H1 (cell line): ENCODE measurements at regions not wholly inside any gene's neighbourhood (a gene's known extent, or its start where the extent isn't known, plus 50 kb on each side); places are given as distances from the start of the nearest gene placed in this dataset.
A peak's percentile ranks its signal among the peaks of the same experiment; 100 is the strongest.

Experiments used
- CTCF ChIA-PET: fragments of 300-600 bp; sonication (Branson Sonifier 250); formaldehyde crosslinking; loops from one replicate; lab custom pipeline; 2021; ENCODE audit not compliant: partially characterized antibody; lab: Charles Lee
- POLR2A ChIA-PET: fragments of 300-600 bp; sonication (Branson Sonifier 250); formaldehyde crosslinking; loops from one replicate; lab custom pipeline; 2021; ENCODE audit warnings: inconsistent platforms; ENCODE audit not compliant: partially characterized antibody; lab: Charles Lee
- DNase-seq, 2 experiments: peaks; one replicate each; pipeline versions ENCODE4 v3.0.0 to v3.0.0-alpha.2; 2010 to 2022; ENCODE audit warnings: low spot score in 2 of 2, low read depth in 1 of 2, mixed read lengths in 1 of 2
- FAIRE-seq: peaks from 2 replicates; lab custom pipeline; 2011; peaks lifted over from hg19 to GRCh38; lab: Jason Lieb, UNC
- H2AFZ ChIP-seq: 2 replicates; pipeline ENCODE4 v1.8.1; 2012; ENCODE audit warnings: low read length, inconsistent platforms
- H2AK5ac ChIP-seq: 2 replicates; pipeline ENCODE4 v1.6.1; 2013; ENCODE audit warnings: low read depth, low read length
- H2BK120ac ChIP-seq: replicated peaks from 2 replicates; pipeline ENCODE3; 2013; ENCODE audit warnings: low read depth, low read length, inconsistent platforms
- H2BK12ac ChIP-seq: 2 replicates; pipeline ENCODE4 v1.6.1; 2013; ENCODE audit warnings: low read depth, low read length
- H2BK15ac ChIP-seq: 2 replicates; pipeline ENCODE4 v1.6.1; 2013; ENCODE audit warnings: low read length
- H2BK20ac ChIP-seq: 2 replicates; pipeline ENCODE4 v1.6.1; 2013; ENCODE audit warnings: low read length
- H2BK5ac ChIP-seq: 2 replicates; pipeline ENCODE4 v1.6.1; 2013; ENCODE audit warnings: low read depth, low read length
- H3K14ac ChIP-seq: 2 replicates; pipeline ENCODE4 v1.6.1; 2013; ENCODE audit warnings: inconsistent platforms; ENCODE audit not compliant: insufficient read length
- H3K18ac ChIP-seq: 2 replicates; pipeline ENCODE4 v1.6.1; 2013; ENCODE audit warnings: low read length; ENCODE audit errors: extremely low read depth
- H3K23ac ChIP-seq: 2 replicates; pipeline ENCODE4 v1.6.1; 2013; ENCODE audit warnings: inconsistent platforms; ENCODE audit not compliant: insufficient read length
- H3K23me2 ChIP-seq: 2 replicates; pipeline ENCODE4 v1.6.1; 2013; ENCODE audit warnings: low read depth, low read length
- H3K27ac ChIP-seq: 2 replicates; pipeline ENCODE4 v1.6.1; 2011; ENCODE audit warnings: low read depth, low read length, inconsistent platforms
- H3K27me3 ChIP-seq, 4 experiments: replicated peaks in 1 of 4; 1 replicate in 1 of 4; 2 replicates in 3 of 4; pipeline versions ENCODE4 v1.6.1 to v1.8.1; 2011 to 2013; ENCODE audit warnings: low read length in 3 of 4, mild to moderate bottlenecking in 3 of 4, inconsistent platforms in 2 of 4, mixed read lengths in 2 of 4, moderate library complexity in 1 of 4; ENCODE audit not compliant: control insufficient read depth in 3 of 4, insufficient read depth in 3 of 4; ENCODE audit errors: extremely low read depth in 1 of 4
- H3K36me3 ChIP-seq, 4 experiments: 2 replicates each; pipeline versions ENCODE4 v1.6.1 to v1.8.1; 2011 to 2013; ENCODE audit warnings: mild to moderate bottlenecking in 4 of 4, low read length in 3 of 4, moderate library complexity in 2 of 4, control low read depth in 1 of 4, inconsistent platforms in 1 of 4; ENCODE audit not compliant: insufficient read depth in 4 of 4, control insufficient read depth in 2 of 4
- H3K4ac ChIP-seq: replicated peaks from 2 replicates; pipeline ENCODE3; 2013; ENCODE audit warnings: low read length, low read depth, mixed read lengths, inconsistent platforms; ENCODE audit not compliant: insufficient read length
- H3K4me1 ChIP-seq, 4 experiments: replicated peaks in 1 of 4; 1 replicate in 1 of 4; 2 replicates in 3 of 4; pipeline versions ENCODE4 v1.6.1 to v1.8.1; 2011 to 2013; ENCODE audit warnings: low read length in 3 of 4, inconsistent platforms in 2 of 4, mixed read lengths in 1 of 4; ENCODE audit not compliant: insufficient read depth in 4 of 4, control insufficient read depth in 3 of 4
- H3K4me2 ChIP-seq, 2 experiments: 2 replicates each; pipeline versions ENCODE4 v1.6.1 to v1.8.1; 2011 to 2013; ENCODE audit warnings: low read depth in 2 of 2, low read length in 2 of 2, control low read depth in 1 of 2, inconsistent platforms in 1 of 2, mild to moderate bottlenecking in 1 of 2; ENCODE audit not compliant: insufficient read depth in 1 of 2
- H3K4me3 ChIP-seq, 4 experiments: fragments of 200-600, 300-600 bp in 1 of 4; sonication (generic), shearing (Covaris generic), sonication (Bioruptor Twin) in 1 of 4; 2 replicates each; pipeline versions ENCODE4 v1.5.1 to v1.8.1; 2011 to 2016; ENCODE audit warnings: low read length in 4 of 4, low read depth in 3 of 4, control low read depth in 2 of 4, inconsistent platforms in 2 of 4, mild to moderate bottlenecking in 2 of 4, mixed read lengths in 1 of 4, moderate library complexity in 1 of 4; ENCODE audit not compliant: insufficient read depth in 2 of 4; ENCODE audit errors: extremely low read depth in 1 of 4
- H3K56ac ChIP-seq: replicated peaks from 2 replicates; pipeline ENCODE3; 2013; ENCODE audit warnings: low read depth, mild to moderate bottlenecking, mixed read lengths, low read length, inconsistent platforms; ENCODE audit not compliant: insufficient read length
- H3K79me1 ChIP-seq: 2 replicates; pipeline ENCODE4 v1.6.1; 2013; ENCODE audit warnings: low read depth, low read length, control low read depth
- H3K79me2 ChIP-seq, 2 experiments: 2 replicates each; pipeline versions ENCODE4 v1.6.1 to v1.8.1; 2012 to 2013; ENCODE audit warnings: low read length in 2 of 2, mild to moderate bottlenecking in 2 of 2, inconsistent platforms in 1 of 2; ENCODE audit not compliant: insufficient read depth in 2 of 2, control insufficient read depth in 1 of 2
- H3K9ac ChIP-seq, 4 experiments: replicated peaks in 1 of 4; 1 replicate in 1 of 4; 2 replicates in 3 of 4; pipeline versions ENCODE4 v1.6.1 to v1.8.1; 2011 to 2013; ENCODE audit warnings: low read depth in 3 of 4, low read length in 3 of 4, control low read depth in 2 of 4, mild to moderate bottlenecking in 2 of 4, moderate library complexity in 2 of 4, inconsistent platforms in 1 of 4; ENCODE audit errors: extremely low read depth in 1 of 4
- H3K9me3 ChIP-seq, 2 experiments: 2 replicates each; pipeline versions ENCODE4 v1.6.1 to v1.8.1; 2012 to 2013; ENCODE audit warnings: mild to moderate bottlenecking in 2 of 2, moderate library complexity in 2 of 2, control low read depth in 1 of 2, inconsistent platforms in 1 of 2, low read depth in 1 of 2, low read length in 1 of 2, mixed read lengths in 1 of 2; ENCODE audit not compliant: insufficient read depth in 2 of 2
- H4K20me1 ChIP-seq, 2 experiments: replicated peaks in 1 of 2; 2 replicates each; pipeline versions ENCODE3 to v1.8.1; 2011 to 2013; ENCODE audit warnings: inconsistent platforms in 2 of 2, low read length in 2 of 2, mild to moderate bottlenecking in 1 of 2; ENCODE audit not compliant: insufficient read depth in 2 of 2, control insufficient read depth in 1 of 2
- H4K5ac ChIP-seq: 2 replicates; pipeline ENCODE4 v1.6.1; 2013; ENCODE audit warnings: low read length, low read depth, mixed read lengths, inconsistent platforms; ENCODE audit not compliant: insufficient read length
- H4K8ac ChIP-seq: 2 replicates; pipeline ENCODE4 v1.8.0; 2013; ENCODE audit warnings: mild to moderate bottlenecking, moderate library complexity, low read length, inconsistent platforms; ENCODE audit not compliant: insufficient read depth; ENCODE audit errors: extremely low read depth
- H4K91ac ChIP-seq: replicated peaks from 2 replicates; pipeline ENCODE3; 2013; ENCODE audit warnings: low read length, mixed read lengths, inconsistent platforms; ENCODE audit not compliant: insufficient read length
- BCL11A ChIP-seq, 2 experiments: IDR thresholded peaks; one replicate each; pipeline ENCODE4 v1.6.1; 2011; ENCODE audit warnings: low read depth in 2 of 2, low read length in 2 of 2, mild to moderate bottlenecking in 2 of 2
- BRCA1 ChIP-seq: IDR thresholded peaks from 2 replicates; pipeline ENCODE4 v1.6.1; 2012; ENCODE audit warnings: low read depth, low read length, improper control_type of control experiment
- CREB1 ChIP-seq: IDR thresholded peaks from 2 replicates; pipeline ENCODE4 v1.6.1; 2012; ENCODE audit warnings: inconsistent platforms
- EP300 ChIP-seq, 2 experiments: IDR thresholded peaks; 1 replicate in 1 of 2; 2 replicates in 1 of 2; pipeline ENCODE4 v1.6.1; 2011 to 2012; ENCODE audit warnings: low read depth in 2 of 2, low read length in 2 of 2, mild to moderate bottlenecking in 2 of 2, borderline replicate concordance in 1 of 2, inconsistent platforms in 1 of 2, moderate library complexity in 1 of 2
- JUN ChIP-seq: IDR thresholded peaks from 2 replicates; pipeline ENCODE4 v1.6.1; 2011; ENCODE audit warnings: low read depth, mild to moderate bottlenecking, improper control_type of control experiment, low read length
- MAX ChIP-seq: IDR thresholded peaks from 2 replicates; pipeline ENCODE4 v1.6.1; 2012; ENCODE audit warnings: inconsistent platforms
- RAD21 ChIP-seq, 2 experiments: IDR thresholded peaks in 1 of 2; conservative IDR thresholded peaks in 1 of 2; 2 replicates each; pipeline ENCODE4 v1.6.1; 2011; ENCODE audit warnings: low read depth in 2 of 2, low read length in 2 of 2, improper control_type of control experiment in 1 of 2, inconsistent platforms in 1 of 2, mild to moderate bottlenecking in 1 of 2, moderate library complexity in 1 of 2
- SIRT6 ChIP-seq: IDR thresholded peaks from one replicate; pipeline ENCODE4 v1.7.1; 2012; ENCODE audit warnings: low read length, inconsistent platforms
- SRF ChIP-seq: IDR thresholded peaks from 2 replicates; pipeline ENCODE4 v1.6.1; 2011; ENCODE audit warnings: mild to moderate bottlenecking, low read depth, low read length, moderate library complexity
- SUZ12 ChIP-seq: fragments of 200-600 bp; sonication (generic); IDR thresholded peaks from 2 replicates; pipeline ENCODE4 v1.6.1; 2012; ENCODE audit warnings: mild to moderate bottlenecking, inconsistent platforms, low read length, moderate library complexity, mixed read lengths
- TAF7 ChIP-seq: optimal IDR thresholded peaks from 2 replicates; pipeline ENCODE3; 2011; ENCODE audit warnings: low read depth, mild to moderate bottlenecking, inconsistent platforms, low read length, moderate library complexity, borderline replicate concordance
- WGBS, 2 experiments: shearing (Covaris generic) in 1 of 2; methylation state at CpG; one replicate each; pipeline versions ENCODE4 v1.1.6 to v1.1.7; 2013 to 2015; ENCODE audit warnings: low lambda C conversion rate in 2 of 2, mixed read lengths in 2 of 2, inconsistent platforms in 1 of 2, low coverage in 1 of 2, missing lambda C conversion rate in 1 of 2; ENCODE audit not compliant: insufficient replicate concordance in 2 of 2, insufficient coverage in 1 of 2, insufficient read length in 1 of 2; ENCODE audit errors: extremely low coverage in 1 of 2, missing lambda C conversion rate in 1 of 2; 5-methylcytosine and 5-hydroxymethylcytosine counted together
- TF ChIP-seq, protein P1 (sequence below): IDR thresholded peaks from 2 replicates; pipeline ENCODE4 v1.6.1; 2012; ENCODE audit warnings: low read length, inconsistent platforms

GRCh38 chr2:62379566-62379965 is 126.4 kb downstream of the TMEM17 start:
- Histone ChIP-seq H3K79me1 (no peaks in the 10 kb centered on the region), H4K20me1 (no peaks in the 10 kb centered on the region), H2BK5ac (no peak overlapping the region), H3K27me3 (no peaks in the 10 kb centered on the region), H3K9ac (no peak overlapping the region), H2BK20ac (peak overlapping the region; percentile 53; the same call in 1 of the 2 replicates), H3K27ac (no peak overlapping the region), H3K36me3 (no peaks in the 10 kb centered on the region), H3K23ac (no peak overlapping the region), H4K91ac (no peak overlapping the region), H3K79me2 (no peaks in the 10 kb centered on the region), H2BK12ac (no peak overlapping the region; the same call in 1 of the 2 replicates), H3K4me1 (peaks cover 0 to 4% (median 1%) of the 10 kb centered on the region in 4 experiments; a peak in 3 of 7 replicates), H2BK15ac (no peak overlapping the region), H3K4ac (no peak overlapping the region), H4K8ac (no peak overlapping the region), H3K4me2 (no peak overlapping the region), H3K23me2 (no peaks in the 10 kb centered on the region), H2BK120ac (no peak overlapping the region), H3K56ac (no peak overlapping the region), H3K18ac (0 out of 2 replicates have a peak overlapping the region, but pooled peaks have one; percentile 44), H2AFZ (no peak overlapping the region), H3K14ac (no peak overlapping the region), H3K4me3 (no peak overlapping the region), H2AK5ac (0 out of 2 replicates have a peak overlapping the region, but pooled peaks have one; percentile 0), H3K9me3 (no peaks in the 10 kb centered on the region), H4K5ac (no peak overlapping the region)
- 82% methylated on average over 2 of the region's 2 CpGs; no CpG with 5 or more reads in 1 of the 2 experiments for WGBS, 2 experiments
- ChIA-PET CTCF (interaction anchor here (1.0 kb wide), 1 partner anchor 17 kb away, joined by 3 read pairs; no protein-coding TSS in a partner anchor), POLR2A (no interaction called here)
- FAIRE-seq, result no peak
- DNase-seq, result no peak
- no peak for TF ChIP-seq EP300 (IDR thresholded peaks at IDR 0.05; ENCODE audit: borderline replicate concordance in 1 of 2, low read depth in 2 of 2, low read length in 2 of 2)
- TF ChIP-seq RAD21 (IDR thresholded peaks at IDR 0.05 in 1 of 2, conservative IDR thresholded peaks at IDR 0.05 in 1 of 2; ENCODE audit: low read depth in 2 of 2, low read length in 2 of 2), result no peak
- TF ChIP-seq BRCA1, result no peak
- TF ChIP-seq JUN, result no peak
- TF ChIP-seq TAF7, result no peak
- TF ChIP-seq SRF, result no peak
- TF ChIP-seq, protein P1, sequence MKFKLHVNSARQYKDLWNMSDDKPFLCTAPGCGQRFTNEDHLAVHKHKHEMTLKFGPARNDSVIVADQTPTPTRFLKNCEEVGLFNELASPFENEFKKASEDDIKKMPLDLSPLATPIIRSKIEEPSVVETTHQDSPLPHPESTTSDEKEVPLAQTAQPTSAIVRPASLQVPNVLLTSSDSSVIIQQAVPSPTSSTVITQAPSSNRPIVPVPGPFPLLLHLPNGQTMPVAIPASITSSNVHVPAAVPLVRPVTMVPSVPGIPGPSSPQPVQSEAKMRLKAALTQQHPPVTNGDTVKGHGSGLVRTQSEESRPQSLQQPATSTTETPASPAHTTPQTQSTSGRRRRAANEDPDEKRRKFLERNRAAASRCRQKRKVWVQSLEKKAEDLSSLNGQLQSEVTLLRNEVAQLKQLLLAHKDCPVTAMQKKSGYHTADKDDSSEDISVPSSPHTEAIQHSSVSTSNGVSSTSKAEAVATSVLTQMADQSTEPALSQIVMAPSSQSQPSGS, result no peak
- no peak for TF ChIP-seq SIRT6
- no peak for TF ChIP-seq SUZ12
- TF ChIP-seq CREB1, result no peak
- no peak for TF ChIP-seq MAX
- no peak for TF ChIP-seq BCL11A (IDR thresholded peaks at IDR 0.05; ENCODE audit: low read depth in 2 of 2, low read length in 2 of 2)
